AG10803 (cell line): ENCODE measurements at regions not wholly inside any gene's neighbourhood (a gene's known extent, or its start where the extent isn't known, plus 50 kb on each side); places are given as distances from the start of the nearest gene placed in this dataset.

Experiments
- DNase-seq: peaks from one replicate; pipeline ENCODE4 v3.0.0; 2010; ENCODE audit warnings: low read depth
- H3K4me3 ChIP-seq: 2 replicates; pipeline ENCODE4 v1.5.1; 2011; ENCODE audit warnings: mild to moderate bottlenecking, low read length, control low read depth
- TF ChIP-seq, protein P1 (sequence below): conservative IDR thresholded peaks from 2 replicates; pipeline ENCODE4 v1.5.1; 2011; ENCODE audit warnings: mild to moderate bottlenecking, low read length, control low read depth, inconsistent platforms

DNA sequence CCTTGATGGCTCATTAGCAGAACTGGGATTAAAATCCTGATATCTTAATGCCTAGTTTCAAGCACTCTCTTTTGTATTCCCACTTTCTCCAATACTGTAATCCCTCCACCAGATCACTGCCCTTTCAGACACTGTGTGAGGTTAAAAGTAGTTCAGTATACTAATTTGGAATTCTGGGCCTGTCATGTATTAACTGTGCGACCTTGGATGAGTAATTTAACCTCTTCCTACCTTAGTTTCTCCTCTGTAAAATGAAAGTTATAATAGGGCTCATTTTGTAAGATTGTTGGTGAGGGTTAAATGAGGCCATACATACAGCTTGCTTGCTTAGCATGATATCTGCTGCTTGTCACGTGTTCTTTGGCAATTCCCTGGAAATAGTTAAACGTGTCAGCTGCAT, 207.3 kb upstream of the HS3ST1 start:
- no peak for DNase-seq
- no peak overlapping the region for H3K4me3 ChIP-seq
- TF ChIP-seq, protein P1, sequence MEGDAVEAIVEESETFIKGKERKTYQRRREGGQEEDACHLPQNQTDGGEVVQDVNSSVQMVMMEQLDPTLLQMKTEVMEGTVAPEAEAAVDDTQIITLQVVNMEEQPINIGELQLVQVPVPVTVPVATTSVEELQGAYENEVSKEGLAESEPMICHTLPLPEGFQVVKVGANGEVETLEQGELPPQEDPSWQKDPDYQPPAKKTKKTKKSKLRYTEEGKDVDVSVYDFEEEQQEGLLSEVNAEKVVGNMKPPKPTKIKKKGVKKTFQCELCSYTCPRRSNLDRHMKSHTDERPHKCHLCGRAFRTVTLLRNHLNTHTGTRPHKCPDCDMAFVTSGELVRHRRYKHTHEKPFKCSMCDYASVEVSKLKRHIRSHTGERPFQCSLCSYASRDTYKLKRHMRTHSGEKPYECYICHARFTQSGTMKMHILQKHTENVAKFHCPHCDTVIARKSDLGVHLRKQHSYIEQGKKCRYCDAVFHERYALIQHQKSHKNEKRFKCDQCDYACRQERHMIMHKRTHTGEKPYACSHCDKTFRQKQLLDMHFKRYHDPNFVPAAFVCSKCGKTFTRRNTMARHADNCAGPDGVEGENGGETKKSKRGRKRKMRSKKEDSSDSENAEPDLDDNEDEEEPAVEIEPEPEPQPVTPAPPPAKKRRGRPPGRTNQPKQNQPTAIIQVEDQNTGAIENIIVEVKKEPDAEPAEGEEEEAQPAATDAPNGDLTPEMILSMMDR, result no peak

DNA sequence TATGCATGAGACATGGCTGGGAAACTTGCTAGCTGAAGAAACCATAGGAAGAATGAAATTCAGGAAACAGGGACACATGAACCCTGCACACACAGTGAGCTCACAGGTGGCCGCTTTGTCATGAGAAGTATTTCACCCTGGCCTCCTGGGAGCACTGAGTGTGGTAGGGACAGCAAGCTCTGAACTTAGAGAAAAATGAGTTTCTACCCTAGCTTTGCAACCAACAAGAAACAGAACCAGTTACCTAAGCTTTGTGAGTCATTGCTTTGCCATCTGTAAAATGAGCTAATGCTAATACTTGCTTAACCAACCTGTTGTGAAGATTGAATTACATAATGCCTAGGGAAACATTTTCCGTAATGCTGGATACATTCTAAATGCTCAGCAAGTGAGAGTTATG, 206.6 kb upstream of the HS3ST1 start:
- no peak for DNase-seq
- H3K4me3 ChIP-seq, result no peak overlapping the region
- TF ChIP-seq, protein P1, result no peak

DNA sequence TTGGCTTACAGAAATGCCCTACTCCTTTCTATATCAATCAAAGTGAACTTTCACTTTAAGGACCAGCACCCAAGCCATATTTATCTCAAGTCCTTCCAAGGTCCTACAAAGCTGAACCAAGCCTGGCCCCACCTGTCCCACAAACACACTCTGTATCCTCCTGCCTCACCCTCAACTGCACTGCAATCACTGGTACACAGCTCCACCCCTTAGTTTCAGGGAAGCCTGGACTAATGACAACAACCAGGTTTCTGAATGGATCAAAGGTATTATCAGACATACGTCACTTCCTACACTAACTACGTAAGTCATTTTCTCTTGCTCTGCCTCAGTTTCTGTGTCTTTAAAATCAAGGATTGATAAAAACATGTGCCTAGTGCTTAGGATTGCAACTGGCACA, 205.6 kb upstream of the HS3ST1 start:
- TF ChIP-seq, protein P1, result no peak
- no peak for DNase-seq
- no peak overlapping the region for H3K4me3 ChIP-seq

DNA sequence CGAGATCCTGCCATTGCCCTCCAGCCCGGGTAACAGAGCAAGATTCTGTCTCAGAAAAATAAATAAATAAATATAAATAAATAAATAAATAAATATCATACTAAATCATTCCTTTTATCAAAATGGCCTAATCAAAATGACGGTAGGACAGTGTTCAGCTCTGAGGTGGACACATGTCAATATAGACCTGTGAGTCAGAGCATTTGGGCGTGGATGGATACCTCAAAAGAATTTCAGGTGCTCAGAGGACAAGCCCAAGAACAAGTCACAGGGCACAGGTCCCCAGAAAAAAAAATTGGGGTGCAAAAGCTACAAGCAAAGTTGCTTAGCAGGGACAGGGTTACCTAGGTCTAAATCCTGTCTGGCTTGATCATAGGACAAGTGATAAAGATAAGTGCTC, 204.7 kb upstream of the HS3ST1 start:
- TF ChIP-seq, protein P1, result no peak
- no peak for DNase-seq
- H3K4me3 ChIP-seq, result no peak overlapping the region

DNA sequence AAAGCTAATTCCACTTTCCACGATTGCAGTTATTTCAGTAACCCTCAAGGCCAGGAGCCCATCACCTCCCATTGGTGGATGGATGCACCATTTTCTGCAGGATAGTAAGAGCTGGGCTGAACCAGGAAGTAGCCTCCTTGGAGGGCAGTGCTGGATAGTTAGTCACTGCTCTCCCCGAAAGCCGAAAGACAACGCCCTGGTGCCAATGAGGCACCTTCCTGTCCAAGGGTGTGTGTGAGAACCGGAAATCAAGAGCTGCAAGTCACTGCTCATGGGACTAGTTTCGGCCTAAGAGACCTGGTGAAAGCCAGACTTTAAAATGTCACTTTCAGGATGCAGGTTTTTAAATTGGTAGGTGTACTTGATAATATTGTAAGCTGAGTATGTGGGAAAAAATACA, 203.8 kb upstream of the HS3ST1 start:
- TF ChIP-seq, protein P1, result no peak
- no peak for DNase-seq
- H3K4me3 ChIP-seq, result no peak overlapping the region

DNA sequence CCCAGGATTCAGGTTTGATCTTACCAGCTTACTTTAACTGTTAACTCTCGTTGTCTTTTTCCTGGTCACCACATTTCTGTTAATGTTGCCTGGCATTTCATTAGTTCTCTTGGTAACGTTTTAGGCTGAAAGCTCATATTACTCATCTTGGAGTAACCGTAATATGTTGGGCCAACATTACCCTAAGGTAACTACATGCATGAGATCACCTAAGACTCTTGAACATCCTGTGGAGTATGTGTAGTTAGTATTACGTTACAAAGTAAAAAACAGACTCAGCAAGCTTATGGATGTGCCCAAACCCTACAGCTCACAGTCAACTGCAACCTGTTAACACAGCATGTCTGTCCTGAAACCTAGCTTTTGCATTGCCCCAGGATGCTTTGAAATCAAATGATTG, 203.3 kb upstream of the HS3ST1 start:
- TF ChIP-seq, protein P1, result no peak
- no peak for DNase-seq

DNA sequence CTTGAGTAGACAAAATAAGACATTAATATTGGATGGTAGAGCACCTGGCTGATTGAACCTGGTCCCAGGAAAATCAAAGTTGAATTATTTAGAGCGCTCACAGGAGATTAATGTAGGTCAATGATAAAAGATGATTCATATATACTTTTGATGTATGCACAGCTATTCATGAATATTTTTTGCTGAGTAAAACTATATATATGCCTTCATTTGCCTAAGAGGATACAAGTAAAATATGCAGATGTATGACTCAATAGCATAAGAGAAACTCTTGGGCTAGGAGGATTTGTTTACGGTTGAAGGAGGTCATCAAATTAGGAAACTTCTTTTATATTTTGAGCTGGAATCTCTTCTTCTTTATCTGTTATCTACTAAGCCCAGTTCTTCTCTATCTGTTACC, 202.7 kb upstream of the HS3ST1 start:
- no peak overlapping the region for H3K4me3 ChIP-seq
- TF ChIP-seq, protein P1, result no peak
- DNase-seq, result no peak

More for the DNA sequence above, 203.3 kb upstream of the HS3ST1 start:
- H3K4me3 ChIP-seq, result no peak overlapping the region
